ENCODE measurements at regions not wholly inside any gene's neighbourhood (a gene's known extent, or its start where the extent isn't known, plus 50 kb on each side); places are given as distances from the start of the nearest gene placed in this dataset.

DNA sequence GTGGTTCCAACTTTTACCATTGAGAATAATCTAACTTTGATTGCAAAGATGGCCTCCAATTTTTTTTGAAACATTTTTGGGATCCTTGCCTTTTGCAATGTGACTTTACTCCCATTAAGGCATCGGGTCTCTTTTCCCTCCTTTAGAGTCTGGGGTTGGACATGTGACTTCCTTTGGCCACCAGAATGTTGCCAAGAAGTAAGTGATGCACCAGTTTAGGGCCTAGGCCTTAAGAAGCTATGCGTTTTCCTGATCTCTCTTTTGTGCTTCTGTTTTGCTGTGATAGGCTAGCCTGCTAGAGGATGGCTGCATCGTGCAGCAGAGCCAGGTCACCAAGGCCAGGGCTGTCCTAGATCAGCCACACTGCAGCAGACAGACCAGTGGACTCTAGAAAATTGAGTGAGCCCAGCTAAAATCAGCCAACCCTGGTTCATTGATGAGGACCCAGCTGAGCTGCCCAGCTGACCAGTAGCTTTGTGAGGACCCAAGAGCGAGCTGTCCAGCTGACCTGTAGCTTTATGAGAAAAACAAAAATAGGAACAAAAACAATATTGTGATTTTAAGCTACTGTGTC, 594.0 kb upstream of the JAG1 start:
- no peak for DNase-seq

GRCh38 chr20:11270566-11270965, 596.8 kb upstream of the JAG1 start:
- no peak for DNase-seq

- DNase-seq = no peak
These were observed 597.5 kb upstream of the JAG1 start for GRCh38 chr20:11271319-11271718.

GRCh38 chr20:11271920-11272594, 598.3 kb upstream of the JAG1 start:
- DNase-seq = no peak

DNA sequence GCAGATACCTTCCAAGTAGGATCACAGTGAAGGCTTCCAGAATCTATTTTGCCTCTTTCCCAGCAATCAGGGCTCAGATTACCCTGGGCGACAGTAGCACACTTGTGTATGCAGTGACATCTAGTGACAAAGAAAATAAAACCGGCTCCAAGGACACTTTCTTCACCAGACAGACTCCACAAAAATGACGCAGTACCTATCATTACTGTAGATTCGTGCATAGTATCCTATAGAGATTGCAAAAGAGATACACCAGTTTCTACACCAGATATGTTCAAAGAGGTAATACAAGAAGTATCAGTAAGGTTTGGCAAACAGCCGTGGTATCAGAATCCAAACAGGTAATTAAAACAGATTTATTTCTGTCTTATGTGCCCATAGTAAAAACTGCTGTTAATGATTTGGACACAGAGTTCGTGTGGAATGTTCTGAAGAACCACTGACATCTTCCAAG, 600.4 kb upstream of the JAG1 start:
- no peak for DNase-seq

DNA sequence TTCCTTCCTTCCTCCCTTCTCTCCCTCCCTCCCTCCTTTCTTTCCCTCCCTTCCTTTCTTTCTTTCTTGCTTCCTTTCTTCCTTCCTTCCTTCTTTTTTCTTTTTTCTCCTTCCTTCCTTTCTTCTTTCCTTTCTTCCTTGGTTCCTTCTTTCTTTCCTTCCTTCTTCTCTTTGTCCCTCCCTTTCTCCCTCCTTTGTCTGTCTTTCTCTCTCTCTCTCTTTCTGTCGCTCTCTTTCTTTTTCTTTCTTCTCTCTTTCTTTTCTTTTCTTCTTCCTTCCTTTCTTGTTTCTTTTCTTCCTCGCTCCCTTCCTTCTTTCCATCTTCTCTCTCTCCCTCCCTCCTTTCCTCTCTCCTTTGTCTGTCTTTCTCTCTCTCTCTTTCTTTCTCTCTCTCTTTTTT, 601.9 kb upstream of the JAG1 start:
- no peak for DNase-seq

GRCh38 chr20:11277170-11277569, 603.4 kb upstream of the JAG1 start:
- no peak for DNase-seq

GRCh38 chr20:11277858-11278257, 604.1 kb upstream of the JAG1 start:
- no peak for DNase-seq

GRCh38 chr20:11278461-11278860, 604.7 kb upstream of the JAG1 start:
- DNase-seq = no peak

- DNase-seq = no peak
These were observed 607.4 kb upstream of the JAG1 start for GRCh38 chr20:11281240-11281639.

GRCh38 chr20:11281768-11282167, 608.0 kb upstream of the JAG1 start:
- DNase-seq = no peak

GRCh38 chr20:11287126-11287525, 613.3 kb upstream of the JAG1 start:
- DNase-seq = no peak

DNA sequence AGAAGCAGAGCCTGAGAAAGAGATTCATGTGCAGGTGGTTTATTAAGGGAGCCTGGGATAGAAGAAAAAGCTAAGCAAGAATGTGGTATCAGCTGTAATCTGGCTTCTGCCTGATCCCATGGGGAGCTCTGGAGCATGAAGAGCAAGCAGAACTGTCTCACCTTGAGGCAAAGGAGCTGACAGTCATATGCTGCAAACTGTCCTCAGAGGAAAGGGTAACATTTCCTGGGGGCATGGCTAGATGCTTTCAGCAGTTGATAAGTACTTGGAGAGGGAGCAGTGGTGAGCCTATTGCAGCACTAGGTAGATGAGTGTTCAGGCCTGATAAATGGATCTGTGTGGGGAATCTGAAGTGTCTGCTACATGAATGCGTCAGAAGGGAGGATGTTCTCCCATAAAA, 621.5 kb upstream of the BTBD3 start:
- no peak for DNase-seq

DNA sequence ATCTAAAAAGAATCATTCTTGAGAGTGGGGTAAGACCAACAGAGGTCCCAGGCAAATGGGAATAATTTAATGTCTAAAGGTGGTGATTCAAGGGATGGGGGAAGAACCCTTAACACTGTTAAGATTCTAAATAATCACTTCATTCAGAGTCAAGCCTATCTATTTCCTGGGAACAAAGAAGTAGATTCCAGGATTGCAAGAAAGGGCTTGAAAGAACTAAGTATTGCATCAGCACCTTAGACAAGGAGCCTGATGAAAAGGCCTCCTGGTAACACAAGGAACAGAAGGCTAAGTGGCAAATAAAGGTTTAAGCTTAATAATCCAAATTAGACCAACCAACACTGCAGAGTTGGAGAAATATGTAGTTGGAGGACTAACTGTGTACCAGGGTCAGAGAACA, 620.7 kb upstream of the BTBD3 start:
- no peak for DNase-seq

DNA sequence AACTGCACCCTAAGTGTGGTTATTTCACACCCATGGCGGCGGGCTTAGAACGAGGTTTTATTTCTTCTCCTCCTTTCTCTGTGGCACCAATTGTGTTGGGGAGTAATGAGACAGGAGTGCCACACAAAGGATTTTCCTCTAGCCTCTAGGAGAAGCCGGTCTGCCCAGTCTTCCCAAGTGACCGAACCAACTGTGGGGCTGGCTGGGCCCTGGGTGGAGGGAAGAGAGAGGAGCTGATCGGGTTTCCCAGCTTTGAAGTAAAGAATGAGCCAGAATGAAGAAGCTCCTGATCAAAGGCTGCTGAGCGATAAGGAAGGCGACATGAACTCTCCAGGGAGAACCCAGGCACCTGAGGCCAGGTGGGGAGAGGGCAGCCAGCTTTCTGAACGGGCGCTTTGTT, 616.0 kb upstream of the BTBD3 start:
- no peak for DNase-seq

GRCh38 chr20:11302436-11302835, 615.3 kb upstream of the BTBD3 start:
- DNase-seq = no peak

DNA sequence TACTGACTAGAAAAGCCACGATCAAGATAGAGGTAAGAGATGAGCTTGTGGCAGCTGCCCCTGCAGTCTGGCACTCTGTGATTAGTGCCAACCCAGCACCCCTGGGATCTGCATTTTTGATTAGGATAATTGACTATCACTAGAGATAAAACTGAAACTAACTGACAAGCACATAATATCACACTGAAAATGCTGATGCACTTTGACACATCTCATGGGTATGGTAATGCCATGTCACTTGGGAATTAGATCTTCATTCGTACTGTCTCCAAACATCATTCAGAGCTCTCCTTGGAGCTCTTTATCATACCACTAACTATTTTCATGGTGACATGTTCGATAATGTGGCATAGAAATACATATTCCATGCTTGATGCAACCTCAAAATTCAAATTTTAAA, 612.9 kb upstream of the BTBD3 start:
- DNase-seq = no peak

DNA sequence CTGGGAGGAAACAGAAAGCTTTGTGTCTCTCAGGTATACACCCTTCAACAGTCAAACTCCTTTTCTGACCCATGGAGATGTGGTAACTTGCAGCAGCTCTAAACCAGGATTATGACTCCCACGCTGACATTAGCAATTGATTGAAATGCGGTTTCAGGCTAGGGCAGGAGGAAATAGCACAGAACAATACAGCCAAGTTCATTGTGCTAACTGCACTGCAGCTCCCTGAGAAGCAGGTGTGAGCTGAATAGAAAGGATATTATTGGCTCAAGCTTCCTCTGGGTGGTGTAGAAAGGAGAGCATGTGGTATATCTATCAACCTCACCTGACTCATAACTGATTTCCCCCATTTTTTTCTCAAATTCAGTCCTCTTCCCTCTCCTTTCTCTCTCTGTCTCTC, 612.3 kb upstream of the BTBD3 start:
- no peak for DNase-seq

GRCh38 chr20:11311659-11312224, 606.0 kb upstream of the BTBD3 start:
- DNase-seq = no peak

DNA sequence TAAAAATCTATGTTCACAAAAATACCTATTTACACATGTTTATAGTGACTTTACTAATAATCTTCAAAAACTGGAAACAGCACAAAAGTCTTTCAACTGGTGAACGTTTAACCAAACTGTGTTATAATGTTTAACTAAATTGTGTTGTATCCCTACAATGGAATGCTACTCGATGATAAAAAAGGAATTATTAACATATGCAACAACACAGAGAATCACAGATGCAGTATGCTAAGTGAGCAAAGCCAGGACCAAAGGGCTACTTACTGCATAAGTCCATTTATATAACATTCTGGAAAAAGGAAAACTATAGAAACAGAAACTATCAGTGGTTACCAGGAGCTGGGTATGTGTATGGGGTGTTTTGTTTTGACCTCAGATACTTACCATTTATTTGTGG, 602.2 kb upstream of the BTBD3 start:
- no peak for DNase-seq

GRCh38 chr20:11316244-11316643, 601.4 kb upstream of the BTBD3 start:
- DNase-seq = no peak

DNA sequence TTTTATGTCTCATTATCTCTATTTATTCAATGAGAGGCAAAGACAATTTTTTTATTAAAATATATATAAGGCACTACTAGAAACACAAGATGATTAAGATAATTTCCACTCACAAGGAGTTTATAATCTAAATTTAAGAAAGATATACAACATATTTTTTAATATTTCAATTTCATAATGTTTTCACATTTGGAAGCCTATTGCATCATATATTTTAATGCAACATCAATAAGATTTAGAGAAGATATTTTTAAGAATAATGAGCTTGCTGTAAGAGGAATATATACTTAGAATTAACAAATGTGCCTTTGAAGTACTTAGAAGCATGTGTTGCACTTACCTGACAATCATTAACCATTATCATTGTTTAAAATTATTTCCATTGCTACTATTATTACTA, 597.7 kb upstream of the BTBD3 start:
- DNase-seq = no peak

GRCh38 chr20:11323816-11324215, 593.9 kb upstream of the BTBD3 start:
- DNase-seq = no peak

- DNase-seq = no peak
These were observed 592.7 kb upstream of the BTBD3 start for GRCh38 chr20:11324990-11325389.

DNA sequence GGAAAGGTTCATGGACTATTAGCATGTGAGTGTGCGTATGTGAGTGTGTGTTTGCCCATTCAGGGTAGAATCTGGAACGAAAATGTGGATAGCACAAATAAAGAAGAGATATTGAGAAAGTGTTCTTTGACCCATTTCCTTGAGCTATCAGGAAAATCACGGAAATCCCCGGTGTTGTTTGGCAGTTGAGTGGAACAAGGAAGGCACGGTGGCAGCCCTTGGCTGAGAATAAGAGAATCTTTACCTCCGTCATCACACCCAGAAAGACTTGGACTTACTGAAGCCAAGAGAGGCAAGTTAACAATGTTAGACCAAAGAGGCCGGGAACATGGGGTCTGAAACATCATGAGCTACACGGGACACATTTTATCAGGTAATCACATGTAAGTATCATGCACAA, 588.9 kb upstream of the BTBD3 start:
- DNase-seq = no peak
